HL-60 (cell line): ENCODE measurements at regions not wholly inside any gene's neighbourhood (a gene's known extent, or its start where the extent isn't known, plus 50 kb on each side); places are given as distances from the start of the nearest gene placed in this dataset.

ENCODE experiments used
- DNase-seq, 2 experiments: peaks; one replicate each; pipeline ENCODE4 v3.0.0-alpha.2; 2010 to 2020; ENCODE audit warnings: low read depth in 1 of 2, low spot score in 1 of 2
- H3K27ac ChIP-seq: fragments of 250-450 bp; sonication (Bioruptor Pico); replicated peaks from 2 replicates; pipeline ENCODE4 v1.5.1; 2020; ENCODE audit warnings: mild to moderate bottlenecking, moderate library complexity
- H3K27me3 ChIP-seq: fragments of 250-450 bp; sonication (Bioruptor Pico); 2 replicates; pipeline ENCODE4 v1.5.1; 2021; ENCODE audit warnings: mild to moderate bottlenecking, moderate library complexity; ENCODE audit not compliant: insufficient read depth, poor library complexity, severe bottlenecking
- H3K4me3 ChIP-seq: replicated peaks from 2 replicates; pipeline ENCODE4 v1.5.1; 2011; ENCODE audit warnings: mild to moderate bottlenecking, control low read depth, low read length; ENCODE audit not compliant: insufficient read depth
- CTCF ChIP-seq: IDR thresholded peaks from one replicate; pipeline ENCODE4 v1.5.1; 2011; ENCODE audit warnings: low read length, control low read depth, inconsistent platforms; ENCODE audit not compliant: insufficient read depth
- GABPA ChIP-seq: IDR thresholded peaks from 2 replicates; pipeline ENCODE4 v1.6.1; 2012; ENCODE audit warnings: low read depth
- POLR2AphosphoS5 ChIP-seq: IDR thresholded peaks from 2 replicates; pipeline ENCODE4 v1.6.1; 2012; ENCODE audit warnings: low read depth
- REST ChIP-seq: IDR thresholded peaks from 2 replicates; pipeline ENCODE4 v1.6.1; 2012; ENCODE audit warnings: low read depth; ENCODE audit not compliant: insufficient replicate concordance
- SPI1 ChIP-seq: IDR thresholded peaks from 2 replicates; pipeline ENCODE4 v1.6.1; 2012; ENCODE audit warnings: low read depth, mild to moderate bottlenecking, borderline replicate concordance

- no peaks in the 10 kb centered on the region for H3K27me3 ChIP-seq
- no peak for DNase-seq
- no peak overlapping the region for H3K4me3 ChIP-seq
- TF ChIP-seq CTCF (no peak), REST (no peak), SPI1 (no peak), GABPA (no peak), POLR2AphosphoS5 (no peak)
- no peak overlapping the region for H3K27ac ChIP-seq
These were observed 171.8 kb upstream of the AHR start for GRCh38 chr7:17126413-17127268.

- DNase-seq: no peak
- Histone ChIP-seq H3K4me3 (no peak overlapping the region), H3K27me3 (no peaks in the 10 kb centered on the region), H3K27ac (no peak overlapping the region)
- TF ChIP-seq SPI1 (no peak), GABPA (no peak), REST (no peak), POLR2AphosphoS5 (no peak), CTCF (no peak)
These were observed 169.2 kb upstream of the AHR start for GRCh38 chr7:17129218-17129617.

- TF ChIP-seq CTCF (no peak), GABPA (no peak), POLR2AphosphoS5 (no peak), SPI1 (no peak), REST (no peak)
- H3K27me3 ChIP-seq: no peaks in the 10 kb centered on the region
- no peak overlapping the region for H3K27ac ChIP-seq
- no peak overlapping the region for H3K4me3 ChIP-seq
- no peak for DNase-seq
These were observed 168.0 kb upstream of the AHR start for GRCh38 chr7:17130281-17131059.
